Duodenal mucosa (tissue), 2 donors: ENCODE measurements at regions not wholly inside any gene's neighbourhood (a gene's known extent, or its start where the extent isn't known, plus 50 kb on each side); places are given as distances from the start of the nearest gene placed in this dataset.

ENCODE experiments used
- H3K27ac ChIP-seq: one replicate; pipeline ENCODE4 v1.7.0; 2013; ENCODE audit warnings: low read depth, low read length
- H3K27me3 ChIP-seq, 2 donors: one replicate each; pipeline ENCODE4 v1.7.0; 2013; ENCODE audit warnings: low read length in 2 of 2, control low read depth in 1 of 2; ENCODE audit not compliant: insufficient read depth in 2 of 2, control insufficient read depth in 1 of 2
- H3K36me3 ChIP-seq, 2 donors: one replicate each; pipeline ENCODE4 v1.7.0; 2013; ENCODE audit warnings: low read length in 2 of 2, control low read depth in 1 of 2; ENCODE audit not compliant: insufficient read depth in 2 of 2, control insufficient read depth in 1 of 2
- H3K4me1 ChIP-seq, 2 donors: one replicate each; pipeline ENCODE4 v1.7.0; 2013; ENCODE audit warnings: low read length in 2 of 2, control low read depth in 1 of 2; ENCODE audit not compliant: insufficient read depth in 2 of 2, control insufficient read depth in 1 of 2
- H3K4me3 ChIP-seq, 2 donors: one replicate each; pipeline ENCODE4 v1.7.0; 2013; ENCODE audit warnings: low read length in 2 of 2, low read depth in 1 of 2
- H3K9ac ChIP-seq, 2 donors: one replicate each; pipeline ENCODE4 v1.7.0; 2013; ENCODE audit warnings: low read length in 2 of 2, low read depth in 1 of 2
- H3K9me3 ChIP-seq, 2 donors: one replicate each; pipeline ENCODE4 v1.7.0; 2013; ENCODE audit warnings: low read length in 2 of 2, control low read depth in 1 of 2; ENCODE audit not compliant: control insufficient read depth in 1 of 2

GRCh38 chr10:6776170-6776569, 196.1 kb upstream of the PRKCQ start:
- H3K9me3 ChIP-seq = no peaks in the 10 kb centered on the region
- H3K4me1 ChIP-seq = no peaks in the 10 kb centered on the region
- H3K4me3 ChIP-seq = no peak overlapping the region
- H3K27me3 ChIP-seq = no peaks in the 10 kb centered on the region
- H3K9ac ChIP-seq = no peak overlapping the region
- H3K36me3 ChIP-seq = no peaks in the 10 kb centered on the region
- H3K27ac ChIP-seq = no peak overlapping the region

DNA sequence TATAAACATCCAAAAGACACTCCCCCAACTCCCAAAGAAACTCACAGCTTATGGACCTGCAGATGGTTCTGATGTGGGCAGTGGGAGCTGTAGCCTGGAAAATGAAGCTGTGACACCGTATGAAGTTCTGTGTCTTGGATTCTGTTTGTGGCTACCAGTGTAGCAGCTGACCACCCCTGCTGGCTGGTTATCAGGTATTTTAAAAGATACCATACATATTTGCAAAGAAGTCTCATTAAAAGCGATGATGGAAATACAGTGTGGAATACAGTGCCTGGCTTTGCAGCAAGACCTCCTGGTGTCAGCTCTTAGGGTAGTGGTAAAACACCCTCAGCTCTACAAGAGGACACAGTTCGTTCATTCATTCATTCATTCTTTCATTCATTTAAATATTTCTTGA, 194.3 kb upstream of the PRKCQ start:
- Histone ChIP-seq H3K27ac (no peak overlapping the region), H3K9ac (no peak overlapping the region), H3K4me1 (no peaks in the 10 kb centered on the region), H3K36me3 (no peaks in the 10 kb centered on the region), H3K9me3 (peaks cover 4 to 9% of the 10 kb centered on the region in 2 donors), H3K4me3 (no peak overlapping the region), H3K27me3 (no peaks in the 10 kb centered on the region)

- Histone ChIP-seq H3K4me3 (no peak overlapping the region), H3K27ac (no peak overlapping the region), H3K27me3 (no peaks in the 10 kb centered on the region), H3K4me1 (no peaks in the 10 kb centered on the region), H3K9me3 (peaks cover 4 to 9% of the 10 kb centered on the region in 2 donors), H3K36me3 (no peaks in the 10 kb centered on the region), H3K9ac (no peak overlapping the region)
Measured at GRCh38 chr10:6771331-6771730, 191.3 kb upstream of the PRKCQ start.

GRCh38 chr10:6770846-6771245, 190.8 kb upstream of the PRKCQ start:
- no peak overlapping the region for H3K4me3 ChIP-seq
- no peak overlapping the region for H3K27ac ChIP-seq
- no peaks in the 10 kb centered on the region for H3K36me3 ChIP-seq
- H3K9me3 ChIP-seq = peaks cover 4 to 9% of the 10 kb centered on the region in 2 donors
- no peaks in the 10 kb centered on the region for H3K4me1 ChIP-seq
- no peaks in the 10 kb centered on the region for H3K27me3 ChIP-seq
- H3K9ac ChIP-seq = no peak overlapping the region

GRCh38 chr10:6769704-6770417, 189.8 kb upstream of the PRKCQ start:
- no peak overlapping the region for H3K27ac ChIP-seq
- H3K4me3 ChIP-seq = no peak overlapping the region

DNA sequence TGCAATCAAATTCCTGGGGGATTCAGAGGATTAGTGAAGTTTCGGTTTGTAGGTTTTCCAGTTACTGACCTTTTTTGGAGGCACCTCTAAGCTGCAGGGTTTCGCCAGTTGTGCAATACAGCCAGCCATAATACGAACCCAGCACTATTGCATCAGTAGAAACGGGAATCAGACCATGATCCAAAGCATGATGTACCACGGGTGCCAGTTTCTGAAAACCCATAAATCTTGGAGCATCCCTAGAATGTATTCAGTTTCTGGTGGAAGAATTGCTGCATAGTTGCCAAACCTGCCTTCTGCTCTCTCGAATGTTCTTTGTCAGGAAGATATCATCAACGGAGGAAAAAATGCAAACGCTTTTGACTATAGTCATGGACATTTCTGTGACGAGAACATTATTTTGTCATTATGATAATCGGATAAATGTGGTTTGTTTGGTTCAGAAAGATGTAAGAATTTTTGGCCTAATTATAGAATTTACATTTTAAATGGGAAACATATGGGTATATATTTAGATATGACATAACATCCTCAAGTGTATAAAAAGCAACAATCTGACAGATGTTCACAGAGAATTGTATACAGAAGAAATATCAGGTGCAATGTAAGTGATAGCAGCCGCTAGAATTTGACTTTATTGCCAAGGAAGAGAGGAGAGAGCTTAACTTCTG, 186.2 kb upstream of the PRKCQ start:
- Histone ChIP-seq H3K27ac (no peak overlapping the region), H3K27me3 (no peaks in the 10 kb centered on the region), H3K9me3 (peaks cover 4 to 9% of the 10 kb centered on the region in 2 donors), H3K4me1 (no peaks in the 10 kb centered on the region), H3K9ac (no peak overlapping the region), H3K4me3 (no peak overlapping the region), H3K36me3 (no peaks in the 10 kb centered on the region)

More at GRCh38 chr10:6769704-6770417, 189.8 kb upstream of the PRKCQ start:
- no peaks in the 10 kb centered on the region for H3K4me1 ChIP-seq
- no peaks in the 10 kb centered on the region for H3K36me3 ChIP-seq
- H3K9ac ChIP-seq = no peak overlapping the region
- H3K27me3 ChIP-seq = no peaks in the 10 kb centered on the region
- H3K9me3 ChIP-seq = peaks cover 4 to 9% of the 10 kb centered on the region in 2 donors

DNA sequence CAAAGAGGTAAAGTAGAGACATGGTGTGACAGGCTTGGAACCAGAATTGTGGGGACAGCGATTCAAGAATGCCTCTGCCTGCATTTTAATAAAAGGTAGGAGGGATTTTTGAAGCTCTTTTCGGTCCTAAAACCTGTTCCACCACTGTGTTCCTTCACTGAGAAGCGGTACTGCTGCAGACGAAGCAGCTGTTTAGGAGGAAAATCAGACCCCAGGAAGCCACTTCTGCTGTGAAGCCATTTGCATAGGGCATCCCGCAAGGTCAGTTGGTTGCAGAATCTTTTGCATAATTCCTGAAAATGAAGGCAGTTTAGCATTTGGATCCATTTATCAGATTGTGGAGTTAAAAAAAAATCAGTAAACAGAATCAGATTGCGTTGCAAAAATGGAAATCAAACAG, 183.3 kb upstream of the PRKCQ start:
- no peak overlapping the region for H3K9ac ChIP-seq
- no peaks in the 10 kb centered on the region for H3K9me3 ChIP-seq
- no peaks in the 10 kb centered on the region for H3K36me3 ChIP-seq
- no peak overlapping the region for H3K4me3 ChIP-seq
- H3K27me3 ChIP-seq = no peaks in the 10 kb centered on the region
- H3K4me1 ChIP-seq = no peaks in the 10 kb centered on the region
- H3K27ac ChIP-seq = no peak overlapping the region

- Histone ChIP-seq H3K27ac (no peak overlapping the region), H3K9ac (no peak overlapping the region), H3K27me3 (no peaks in the 10 kb centered on the region), H3K36me3 (no peaks in the 10 kb centered on the region), H3K4me1 (no peaks in the 10 kb centered on the region), H3K9me3 (no peaks in the 10 kb centered on the region), H3K4me3 (no peak overlapping the region)
Measured at GRCh38 chr10:6763001-6763400, 182.9 kb upstream of the PRKCQ start.

- no peaks in the 10 kb centered on the region for H3K27me3 ChIP-seq
- H3K27ac ChIP-seq = no peak overlapping the region
- no peaks in the 10 kb centered on the region for H3K9me3 ChIP-seq
- no peaks in the 10 kb centered on the region for H3K36me3 ChIP-seq
- no peak overlapping the region for H3K9ac ChIP-seq
- no peaks in the 10 kb centered on the region for H3K4me1 ChIP-seq
- H3K4me3 ChIP-seq = no peak overlapping the region
Measured at GRCh38 chr10:6759961-6760360, 179.9 kb upstream of the PRKCQ start.

GRCh38 chr10:6757158-6757557, 177.1 kb upstream of the PRKCQ start:
- H3K27me3 ChIP-seq = no peaks in the 10 kb centered on the region
- no peaks in the 10 kb centered on the region for H3K4me1 ChIP-seq
- H3K4me3 ChIP-seq = no peak overlapping the region
- H3K27ac ChIP-seq = no peak overlapping the region
- H3K9ac ChIP-seq = no peak overlapping the region
- H3K36me3 ChIP-seq = no peaks in the 10 kb centered on the region
- no peaks in the 10 kb centered on the region for H3K9me3 ChIP-seq
